HG03442 (cell line): ENCODE measurements at regions not wholly inside any gene's neighbourhood (a gene's known extent, or its start where the extent isn't known, plus 50 kb on each side); places are given as distances from the start of the nearest gene placed in this dataset.

Experiments used
- ATAC-seq: cut with Tn5 transposase; IDR thresholded peaks from one replicate; pipeline ENCODE4 v1.9.1; 2021; ENCODE audit warnings: mild to moderate bottlenecking, moderate library complexity; ENCODE audit not compliant: unreplicated experiment

GRCh38 chr13:108156749-108157148 is 58.6 kb downstream of the LIG4 start:
- no peak for ATAC-seq

- ATAC-seq = no peak
Observed at GRCh38 chr13:108155185-108156106, 59.9 kb downstream of the LIG4 start.

GRCh38 chr13:108154421-108154858 is 60.9 kb downstream of the LIG4 start:
- ATAC-seq = no peak

GRCh38 chr13:108146642-108147041 is 68.7 kb downstream of the LIG4 start:
- no peak for ATAC-seq

GRCh38 chr13:108142702-108143436 is 72.5 kb downstream of the LIG4 start:
- ATAC-seq = no peak

- ATAC-seq = no peak
Observed at GRCh38 chr13:108137176-108137575, 78.2 kb downstream of the LIG4 start.

- no peak for ATAC-seq
Observed at GRCh38 chr13:108127406-108127805, 87.9 kb downstream of the LIG4 start.

- ATAC-seq = no peak
Observed at GRCh38 chr13:108126056-108126455, 89.3 kb downstream of the LIG4 start.

- ATAC-seq = no peak
Observed at GRCh38 chr13:108121406-108121805, 93.9 kb downstream of the LIG4 start.

GRCh38 chr13:108120856-108121255 is 94.5 kb downstream of the LIG4 start:
- ATAC-seq = no peak

GRCh38 chr13:108120302-108120701 is 95.0 kb downstream of the LIG4 start:
- ATAC-seq = no peak

GRCh38 chr13:108115738-108116137 is 99.6 kb downstream of the LIG4 start:
- no peak for ATAC-seq

- no peak for ATAC-seq
Observed at GRCh38 chr13:108113407-108113806, 101.9 kb downstream of the LIG4 start.

GRCh38 chr13:108104736-108105135 is 110.6 kb downstream of the LIG4 start:
- no peak for ATAC-seq

- no peak for ATAC-seq
Observed at GRCh38 chr13:108102771-108103170, 112.6 kb downstream of the LIG4 start.

GRCh38 chr13:108096301-108096915 is 118.9 kb downstream of the LIG4 start:
- ATAC-seq = no peak

- ATAC-seq = no peak
Observed at GRCh38 chr13:108095036-108095435, 120.3 kb downstream of the LIG4 start.

GRCh38 chr13:108093616-108094015 is 121.7 kb downstream of the LIG4 start:
- no peak for ATAC-seq

GRCh38 chr13:108087810-108088209 is 127.5 kb downstream of the LIG4 start:
- no peak for ATAC-seq

- ATAC-seq = no peak
Observed at GRCh38 chr13:108086678-108087077, 128.7 kb downstream of the LIG4 start.

GRCh38 chr13:108084840-108085239 is 130.5 kb downstream of the LIG4 start:
- ATAC-seq = no peak

- ATAC-seq = no peak
Observed at GRCh38 chr13:108083056-108083455, 132.3 kb downstream of the LIG4 start.
